RWPE2 (cell line): ENCODE measurements at regions not wholly inside any gene's neighbourhood (a gene's known extent, or its start where the extent isn't known, plus 50 kb on each side); places are given as distances from the start of the nearest gene placed in this dataset.

Source experiments
- ATAC-seq: fragments of 200-7000 bp; cut with Tn5 transposase; 3 replicates; pipeline ENCODE4 v1.9.1; 2021; ENCODE audit warnings: low read depth
- DNase-seq: peaks from one replicate; pipeline ENCODE4 v3.0.0-alpha.2; 2020; ENCODE audit warnings: low spot score
- H3K27ac ChIP-seq: fragments of 450-650 bp; 2 replicates; pipeline ENCODE4 v1.5.1; 2017; ENCODE audit warnings: mild to moderate bottlenecking; ENCODE audit not compliant: poor library complexity, severe bottlenecking
- H3K27me3 ChIP-seq: fragments of 250-450 bp; sonication (Bioruptor Pico); 2 replicates; pipeline ENCODE4 v1.5.1; 2021; ENCODE audit warnings: mild to moderate bottlenecking, moderate library complexity; ENCODE audit not compliant: insufficient read depth, poor library complexity, severe bottlenecking
- H3K36me3 ChIP-seq: fragments of 250-450 bp; sonication (Bioruptor Pico); 2 replicates; pipeline ENCODE4 v1.5.1; 2020; ENCODE audit warnings: low read depth, mild to moderate bottlenecking, moderate library complexity
- H3K4me1 ChIP-seq: fragments of 250-450 bp; sonication (Bioruptor Pico); 2 replicates; pipeline ENCODE4 v1.5.1; 2021; ENCODE audit warnings: mild to moderate bottlenecking, moderate library complexity; ENCODE audit not compliant: insufficient read depth, poor library complexity, severe bottlenecking
- H3K4me3 ChIP-seq: fragments of 250-450 bp; sonication (Bioruptor Pico); 2 replicates; pipeline ENCODE4 v1.5.1; 2021; ENCODE audit warnings: mild to moderate bottlenecking, moderate library complexity; ENCODE audit not compliant: severe bottlenecking
- H3K9me3 ChIP-seq: fragments of 250-450 bp; sonication (Bioruptor Pico); 2 replicates; pipeline ENCODE4 v1.5.1; 2021; ENCODE audit warnings: mild to moderate bottlenecking, moderate library complexity; ENCODE audit not compliant: severe bottlenecking
- CTCF ChIP-seq: fragments of 450-650 bp; IDR thresholded peaks from one replicate; pipeline ENCODE4 v1.5.1; 2017; ENCODE audit warnings: mild to moderate bottlenecking, moderate library complexity; ENCODE audit not compliant: poor library complexity, severe bottlenecking

GRCh38 chr14:54177019-54177418 lies 219.8 kb upstream of the CDKN3 start:
- DNase-seq: no peak
- no peak for TF ChIP-seq CTCF
- Histone ChIP-seq H3K9me3 (no peaks in the 10 kb centered on the region), H3K4me1 (peaks cover 14% of the 10 kb centered on the region), H3K27me3 (no peaks in the 10 kb centered on the region), H3K36me3 (no peaks in the 10 kb centered on the region), H3K4me3 (no peak overlapping the region), H3K27ac (no peak overlapping the region)
- no peak for ATAC-seq

- Histone ChIP-seq H3K27ac (no peak overlapping the region), H3K4me3 (no peak overlapping the region), H3K4me1 (peaks cover 23% of the 10 kb centered on the region), H3K9me3 (no peaks in the 10 kb centered on the region), H3K36me3 (no peaks in the 10 kb centered on the region), H3K27me3 (no peaks in the 10 kb centered on the region)
- DNase-seq (no peak), ATAC-seq (no peak)
- no peak for TF ChIP-seq CTCF
These were observed 218.9 kb upstream of the CDKN3 start for GRCh38 chr14:54177641-54178621.

GRCh38 chr14:54182419-54183045 lies 214.3 kb upstream of the CDKN3 start:
- Histone ChIP-seq H3K27ac (peak overlapping the region; percentile 82), H3K4me1 (peaks cover 16% of the 10 kb centered on the region), H3K4me3 (no peak overlapping the region), H3K36me3 (no peaks in the 10 kb centered on the region), H3K27me3 (no peaks in the 10 kb centered on the region), H3K9me3 (no peaks in the 10 kb centered on the region)
- TF ChIP-seq CTCF: no peak
- ATAC-seq: peak; percentile 91
- no peak for DNase-seq

- peaks cover 39% of the 10 kb centered on the region for H3K4me1 ChIP-seq
- DNase-seq: no peak
- ATAC-seq: no peak
- H3K36me3 ChIP-seq: no peaks in the 10 kb centered on the region
- no peak overlapping the region for H3K4me3 ChIP-seq
- H3K27me3 ChIP-seq: no peaks in the 10 kb centered on the region
- TF ChIP-seq CTCF: no peak
- no peaks in the 10 kb centered on the region for H3K9me3 ChIP-seq
- H3K27ac ChIP-seq: no peak overlapping the region
These were observed 209.7 kb upstream of the CDKN3 start for GRCh38 chr14:54186821-54187763.
